Fibroblast of lung (primary cell): ENCODE measurements at regions not wholly inside any gene's neighbourhood (a gene's known extent, or its start where the extent isn't known, plus 50 kb on each side); places are given as distances from the start of the nearest gene placed in this dataset.

ENCODE experiments used
- EZH2 ChIP-seq: IDR thresholded peaks from 2 replicates; pipeline ENCODE4 v1.5.1; 2012; ENCODE audit warnings: low read length, control low read depth, mild to moderate bottlenecking; ENCODE audit errors: missing control alignments
- TF ChIP-seq, protein P1 (sequence below), 2 donors: IDR thresholded peaks in 1 of 2; conservative IDR thresholded peaks in 1 of 2; 1 replicate in 1 of 2; 2 replicates in 1 of 2; pipeline ENCODE4 v1.5.1; 2011 to 2012; ENCODE audit warnings: low read length in 2 of 2, control low read depth in 1 of 2, inconsistent platforms in 1 of 2, low read depth in 1 of 2, mild to moderate bottlenecking in 1 of 2

GRCh38 chr2:56671973-56672569 is 488.3 kb downstream of the CCDC85A start:
- TF ChIP-seq, protein P1, sequence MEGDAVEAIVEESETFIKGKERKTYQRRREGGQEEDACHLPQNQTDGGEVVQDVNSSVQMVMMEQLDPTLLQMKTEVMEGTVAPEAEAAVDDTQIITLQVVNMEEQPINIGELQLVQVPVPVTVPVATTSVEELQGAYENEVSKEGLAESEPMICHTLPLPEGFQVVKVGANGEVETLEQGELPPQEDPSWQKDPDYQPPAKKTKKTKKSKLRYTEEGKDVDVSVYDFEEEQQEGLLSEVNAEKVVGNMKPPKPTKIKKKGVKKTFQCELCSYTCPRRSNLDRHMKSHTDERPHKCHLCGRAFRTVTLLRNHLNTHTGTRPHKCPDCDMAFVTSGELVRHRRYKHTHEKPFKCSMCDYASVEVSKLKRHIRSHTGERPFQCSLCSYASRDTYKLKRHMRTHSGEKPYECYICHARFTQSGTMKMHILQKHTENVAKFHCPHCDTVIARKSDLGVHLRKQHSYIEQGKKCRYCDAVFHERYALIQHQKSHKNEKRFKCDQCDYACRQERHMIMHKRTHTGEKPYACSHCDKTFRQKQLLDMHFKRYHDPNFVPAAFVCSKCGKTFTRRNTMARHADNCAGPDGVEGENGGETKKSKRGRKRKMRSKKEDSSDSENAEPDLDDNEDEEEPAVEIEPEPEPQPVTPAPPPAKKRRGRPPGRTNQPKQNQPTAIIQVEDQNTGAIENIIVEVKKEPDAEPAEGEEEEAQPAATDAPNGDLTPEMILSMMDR (conservative IDR thresholded peaks at IDR 0.05 in 1 of 2, IDR thresholded peaks at IDR 0.05 in 1 of 2; ENCODE audit: low read depth in 1 of 2, low read length in 2 of 2): no peak
- TF ChIP-seq EZH2: no peak
